ENCODE measurements at regions not wholly inside any gene's neighbourhood (a gene's known extent, or its start where the extent isn't known, plus 50 kb on each side); places are given as distances from the start of the nearest gene placed in this dataset.

GRCh38 chr5:82956600-82956999 lies 120.6 kb downstream of the TMEM167A start (continued):
- no peak for TF ChIP-seq ZNF407 (IDR thresholded peaks at IDR 0.05; ENCODE audit: low read depth)

- no peak for ATAC-seq
- intact Hi-C loops (cut with micrococcal nuclease), result no loop called here
- H3K36me3 ChIP-seq (ENCODE audit: control insufficient read depth, insufficient read depth, low read length), result no peaks in the 10 kb centered on the region
- no peaks in the 10 kb centered on the region for H3K9me3 ChIP-seq (replicated peaks; ENCODE audit: control insufficient read depth, insufficient read depth, low read depth, low read length)
- WGBS (ENCODE audit: insufficient coverage, low coverage, missing lambda C conversion rate), result 0% methylated on average over 1 of the region's 1 CpG
- H3K4me1 ChIP-seq (replicated peaks in 1 of 2; ENCODE audit: control insufficient read depth in 2 of 2, insufficient read depth in 2 of 2, low read length in 2 of 2), result no peaks in the 10 kb centered on the region
- no peaks in the 10 kb centered on the region for H4K20me1 ChIP-seq (replicated peaks; ENCODE audit: control insufficient read depth, insufficient read depth, low read length)
- no peak for DNase-seq (ENCODE audit: extremely low read depth in 1 of 4, low spot score in 3 of 4)
- no peaks in the 10 kb centered on the region for H3K27me3 ChIP-seq (ENCODE audit: control insufficient read depth in 2 of 2, insufficient read depth in 2 of 2, low read length in 2 of 2)
- no peaks in the 10 kb centered on the region for H3K79me2 ChIP-seq (ENCODE audit: control insufficient read depth, insufficient read depth, low read length)
- no peak overlapping the region for H3K9ac ChIP-seq (ENCODE audit: insufficient read depth in 1 of 2, low read depth in 2 of 2, low read length in 2 of 2)
- in situ Hi-C loops (cut with MboI), result no loop called here
- no peak overlapping the region for H3K4me2 ChIP-seq (ENCODE audit: insufficient read depth, low read length)
- H3K9me1 ChIP-seq (ENCODE audit: control insufficient read depth, insufficient read depth, low read length), result no peaks in the 10 kb centered on the region
- no peak overlapping the region for H3K4me3 ChIP-seq
- H3K27ac ChIP-seq (ENCODE audit: extremely low read depth, low read depth, low read length), result no peak overlapping the region
- H2AFZ ChIP-seq (ENCODE audit: low read depth, low read length), result no peak overlapping the region
- BruUV-seq (replicated peaks), result no TSS peak
- CTCF ChIA-PET (ENCODE audit: low intra/inter-chr PET ratio), result no interaction called here
- no peak for FAIRE-seq
- POLR2A ChIA-PET, result no interaction called here
- TF ChIP-seq STAT6 (CRISPR knock-in tag; IDR thresholded peaks at IDR 0.05) (no peak), FOXM1 (IDR thresholded peaks at IDR 0.05; ENCODE audit: low read depth) (no peak), FOXM1 (CRISPR knock-in tag; IDR thresholded peaks at IDR 0.05; ENCODE audit: low read depth) (no peak), NR2C1 (IDR thresholded peaks at IDR 0.05) (no peak), NR2C1 (tag; IDR thresholded peaks at IDR 0.05) (no peak), E2F5 (CRISPR knock-in tag; IDR thresholded peaks at IDR 0.05) (no peak), ZNF347 (CRISPR knock-in tag; IDR thresholded peaks at IDR 0.05; ENCODE audit: low read depth) (no peak), ZBTB34 (CRISPR knock-in tag; IDR thresholded peaks at IDR 0.05) (no peak)
Measured at GRCh38 chr5:82952326-82952725, 124.9 kb downstream of the TMEM167A start.
